SH-SY5Y (cell line): ENCODE measurements at regions not wholly inside any gene's neighbourhood (a gene's known extent, or its start where the extent isn't known, plus 50 kb on each side); places are given as distances from the start of the nearest gene placed in this dataset.

Source experiments
- GATA2 ChIP-seq: IDR thresholded peaks from 2 replicates; pipeline ENCODE4 v1.6.1; 2011; ENCODE audit warnings: mild to moderate bottlenecking, low read depth, low read length
- GATA3 ChIP-seq: IDR thresholded peaks from 2 replicates; pipeline ENCODE4 v1.6.1; 2011; ENCODE audit warnings: low read depth, mild to moderate bottlenecking, low read length, moderate library complexity

- TF ChIP-seq GATA2 (no peak), GATA3 (no peak)
Observed at GRCh38 chr2:150125188-150125587, 362.3 kb downstream of the RND3 start.
